GM18498 (cell line): ENCODE measurements at regions not wholly inside any gene's neighbourhood (a gene's known extent, or its start where the extent isn't known, plus 50 kb on each side); places are given as distances from the start of the nearest gene placed in this dataset.

ENCODE experiments used
- ATAC-seq: cut with Tn5 transposase; IDR thresholded peaks from one replicate; pipeline ENCODE4 v1.9.1; 2021; ENCODE audit warnings: mild to moderate bottlenecking, moderate library complexity; ENCODE audit not compliant: unreplicated experiment

GRCh38 chr9:12464400-12464799, 228.8 kb upstream of the TYRP1 start:
- ATAC-seq: no peak

DNA sequence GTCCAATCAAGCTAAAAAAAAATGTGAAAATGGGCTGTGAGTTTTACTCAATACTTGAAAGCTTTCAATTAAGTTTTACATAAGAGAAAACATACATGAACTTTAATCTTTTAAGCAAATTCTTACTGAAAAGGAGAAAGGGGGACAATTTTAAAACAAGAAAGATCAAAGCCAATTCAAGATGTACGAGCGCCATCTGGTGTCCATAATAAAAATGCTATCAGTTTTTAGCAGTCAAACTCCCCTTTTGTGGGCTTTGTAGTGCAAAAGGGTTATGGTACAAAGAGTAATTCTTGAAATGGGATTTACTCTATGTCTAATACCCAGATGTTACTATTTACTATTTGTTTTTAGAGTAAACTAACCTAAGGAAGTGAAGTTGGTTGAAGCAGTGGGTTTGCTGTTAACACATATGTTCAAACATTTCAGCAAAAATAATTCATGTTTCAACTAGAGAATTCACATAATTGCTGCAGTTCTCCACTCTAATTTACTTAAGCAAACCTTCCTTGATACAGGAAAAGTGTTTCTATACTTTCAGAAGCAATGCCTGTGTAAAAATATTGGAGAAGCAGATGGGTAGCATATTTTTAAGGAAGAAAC, 228.2 kb upstream of the TYRP1 start:
- ATAC-seq: no peak

DNA sequence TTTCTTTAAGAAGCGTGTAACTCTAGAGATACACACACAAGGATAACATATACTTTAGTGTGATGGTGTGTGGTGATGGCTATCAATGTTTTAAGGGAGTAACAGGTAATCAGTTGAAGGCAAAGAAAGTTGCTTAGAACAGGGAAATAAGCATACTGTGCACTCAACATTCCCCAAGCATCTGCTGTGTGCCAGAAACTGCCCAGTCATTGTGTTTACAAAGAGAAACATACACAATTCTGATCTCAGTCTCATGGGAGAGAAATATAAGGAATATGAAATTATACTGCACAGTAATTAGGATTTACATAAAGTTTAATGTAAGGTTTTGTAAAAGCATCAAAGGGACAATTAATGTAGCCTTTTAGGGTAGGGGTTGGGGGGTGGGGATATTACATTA, 224.1 kb upstream of the TYRP1 start:
- no peak for ATAC-seq

DNA sequence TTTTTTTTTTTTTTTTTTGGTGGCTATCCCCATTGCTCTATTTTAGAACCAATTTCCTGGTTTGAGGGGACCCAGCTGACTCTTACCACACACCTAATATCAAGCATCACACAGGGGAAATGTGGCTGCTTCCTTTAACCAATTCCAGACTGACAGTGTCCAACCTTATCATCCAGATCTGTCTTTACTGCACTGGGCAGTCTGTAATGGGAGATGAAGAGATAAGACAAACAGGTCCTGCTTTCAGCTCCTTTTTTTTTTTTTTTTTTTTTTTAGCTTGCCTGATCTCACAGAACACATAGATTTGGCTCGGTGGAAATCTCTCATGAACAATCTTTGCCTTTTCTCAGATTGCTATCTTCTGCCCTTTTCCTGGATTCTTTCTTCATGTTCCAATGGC, 198.8 kb upstream of the TYRP1 start:
- ATAC-seq: no peak

GRCh38 chr9:12497790-12498189, 195.4 kb upstream of the TYRP1 start:
- no peak for ATAC-seq

GRCh38 chr9:12502520-12502919, 190.7 kb upstream of the TYRP1 start:
- no peak for ATAC-seq

DNA sequence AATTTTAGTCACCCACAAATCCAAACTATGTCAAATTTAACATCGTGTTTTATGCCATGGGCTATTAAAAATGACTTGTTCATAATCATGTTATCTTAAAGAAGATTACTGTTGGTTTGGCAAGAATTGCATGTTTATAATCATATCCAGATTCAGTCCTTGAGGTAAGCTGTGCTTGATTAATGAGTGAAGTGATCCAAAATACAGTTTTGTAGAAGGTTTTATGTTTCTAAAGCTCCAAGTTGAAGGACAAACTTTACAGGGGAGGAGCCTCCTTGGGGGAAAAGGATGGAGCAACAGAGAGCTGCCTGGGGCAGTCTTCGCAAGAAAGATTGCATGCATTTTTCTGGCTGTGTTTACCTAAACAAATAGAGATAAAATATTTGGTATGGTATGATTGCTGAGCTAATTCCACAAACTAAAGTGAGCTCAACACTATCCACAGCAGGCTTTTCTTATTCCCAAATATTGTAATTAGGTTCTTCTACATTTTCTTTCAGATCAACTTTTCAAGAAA, 189.5 kb upstream of the TYRP1 start:
- no peak for ATAC-seq

DNA sequence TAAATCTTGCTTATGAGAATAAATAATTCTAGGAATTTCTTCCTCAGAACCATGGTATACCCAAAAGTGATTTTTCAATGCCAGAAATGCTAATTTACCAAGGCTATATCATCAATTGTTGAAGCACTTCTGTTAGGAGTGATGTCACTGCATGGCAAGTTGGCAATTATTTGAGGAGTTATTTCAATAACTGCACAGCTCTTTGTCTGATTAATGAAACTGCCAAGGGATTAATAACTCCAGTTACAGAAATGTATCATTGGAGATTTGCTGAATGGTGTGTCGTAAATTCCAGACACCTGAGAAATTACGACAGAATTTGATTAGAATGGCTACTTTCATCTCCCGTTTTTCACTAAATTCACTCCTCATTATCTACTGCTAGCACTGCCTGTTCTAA, 182.6 kb upstream of the TYRP1 start:
- no peak for ATAC-seq

DNA sequence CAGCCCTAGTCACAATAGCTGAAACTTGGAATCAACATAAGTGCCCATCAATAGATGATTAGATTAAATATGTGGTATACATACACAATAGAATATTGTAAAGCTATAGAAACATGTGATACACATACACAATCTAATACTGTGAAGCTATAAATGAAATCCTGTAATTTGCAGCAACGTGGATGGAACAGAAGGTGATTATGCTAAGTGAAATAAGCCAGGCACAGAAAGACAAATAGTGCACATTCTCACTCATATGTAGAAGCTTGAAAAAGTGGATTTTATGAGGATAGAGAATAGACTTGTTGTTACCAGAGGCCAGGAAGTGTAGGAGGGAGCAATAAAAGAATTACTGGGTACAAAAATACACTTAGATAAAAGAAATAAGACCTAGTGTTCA, 181.5 kb upstream of the TYRP1 start:
- ATAC-seq: no peak

- ATAC-seq: no peak
These were observed 177.2 kb upstream of the TYRP1 start for GRCh38 chr9:12516031-12516430.

- no peak for ATAC-seq
These were observed 176.6 kb upstream of the TYRP1 start for GRCh38 chr9:12516573-12516972.

- no peak for ATAC-seq
These were observed 154.2 kb upstream of the TYRP1 start for GRCh38 chr9:12538842-12539579.

- no peak for ATAC-seq
These were observed 153.6 kb upstream of the TYRP1 start for GRCh38 chr9:12539580-12539975.

DNA sequence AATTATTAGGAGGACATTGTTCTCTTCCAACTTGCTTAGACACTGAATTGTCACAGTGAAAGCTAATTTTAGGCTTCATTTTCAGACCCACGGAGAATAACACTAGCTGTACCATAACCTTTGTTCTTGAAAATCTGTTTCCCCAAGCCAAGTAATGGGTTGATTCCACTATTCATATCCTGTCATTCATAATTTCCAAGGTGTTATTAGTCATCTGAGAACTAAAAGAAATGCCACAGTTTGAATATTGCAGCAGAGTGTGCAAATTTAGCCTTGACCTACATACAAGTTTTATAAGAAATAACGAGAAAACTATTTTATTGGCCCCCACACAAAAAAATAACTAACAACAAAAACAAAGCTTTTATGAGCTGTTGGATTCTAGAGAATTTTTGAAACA, 148.5 kb upstream of the TYRP1 start:
- no peak for ATAC-seq

DNA sequence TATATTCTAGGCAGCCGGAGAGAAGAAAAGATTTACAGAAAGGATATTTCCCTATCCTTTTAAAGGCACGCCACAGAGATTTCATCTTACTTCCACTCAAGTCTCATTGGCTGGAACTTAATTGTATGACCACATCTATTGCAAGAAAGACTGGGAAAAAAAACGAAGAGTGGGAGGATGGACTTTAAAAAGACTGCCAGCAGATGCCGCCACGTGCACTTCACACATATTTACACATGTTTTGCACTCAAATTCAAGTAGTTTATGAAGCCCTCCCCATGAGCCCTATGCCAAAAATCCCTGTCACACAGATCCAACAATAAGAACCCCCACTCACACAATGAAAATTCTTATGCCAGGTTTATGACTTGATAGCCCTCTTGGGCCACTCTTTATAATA, 138.5 kb upstream of the TYRP1 start:
- no peak for ATAC-seq

DNA sequence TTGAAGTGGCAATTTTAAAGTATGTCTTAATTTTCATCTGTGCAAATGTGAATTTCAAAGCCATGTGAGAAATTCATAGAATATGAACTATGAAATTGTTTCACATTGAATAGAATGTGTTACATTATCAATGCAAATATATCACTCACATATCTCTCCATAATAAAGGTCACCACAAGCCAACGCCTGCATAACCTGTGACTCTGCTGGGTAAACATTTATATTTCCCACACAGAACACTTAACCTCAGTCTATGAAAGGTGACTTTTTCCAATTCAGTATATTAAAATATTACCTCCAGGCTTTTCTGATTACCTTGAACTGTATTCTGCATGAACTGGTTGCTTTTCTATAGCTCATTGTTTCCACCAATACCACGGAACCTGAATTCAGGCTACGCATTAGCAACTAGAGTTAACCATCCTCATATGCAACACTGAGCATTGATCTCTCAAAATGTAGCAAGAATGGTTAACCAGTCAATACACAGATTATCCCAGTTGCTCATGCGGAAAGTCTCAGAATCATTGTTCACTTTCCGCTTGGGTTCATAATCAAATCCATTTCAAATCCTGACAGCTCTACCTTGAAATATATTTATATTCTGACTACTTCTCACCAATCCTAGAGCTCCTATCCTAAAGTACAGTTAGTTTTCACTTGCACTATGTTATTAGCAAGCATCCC, 126.6 kb upstream of the TYRP1 start:
- no peak for ATAC-seq

DNA sequence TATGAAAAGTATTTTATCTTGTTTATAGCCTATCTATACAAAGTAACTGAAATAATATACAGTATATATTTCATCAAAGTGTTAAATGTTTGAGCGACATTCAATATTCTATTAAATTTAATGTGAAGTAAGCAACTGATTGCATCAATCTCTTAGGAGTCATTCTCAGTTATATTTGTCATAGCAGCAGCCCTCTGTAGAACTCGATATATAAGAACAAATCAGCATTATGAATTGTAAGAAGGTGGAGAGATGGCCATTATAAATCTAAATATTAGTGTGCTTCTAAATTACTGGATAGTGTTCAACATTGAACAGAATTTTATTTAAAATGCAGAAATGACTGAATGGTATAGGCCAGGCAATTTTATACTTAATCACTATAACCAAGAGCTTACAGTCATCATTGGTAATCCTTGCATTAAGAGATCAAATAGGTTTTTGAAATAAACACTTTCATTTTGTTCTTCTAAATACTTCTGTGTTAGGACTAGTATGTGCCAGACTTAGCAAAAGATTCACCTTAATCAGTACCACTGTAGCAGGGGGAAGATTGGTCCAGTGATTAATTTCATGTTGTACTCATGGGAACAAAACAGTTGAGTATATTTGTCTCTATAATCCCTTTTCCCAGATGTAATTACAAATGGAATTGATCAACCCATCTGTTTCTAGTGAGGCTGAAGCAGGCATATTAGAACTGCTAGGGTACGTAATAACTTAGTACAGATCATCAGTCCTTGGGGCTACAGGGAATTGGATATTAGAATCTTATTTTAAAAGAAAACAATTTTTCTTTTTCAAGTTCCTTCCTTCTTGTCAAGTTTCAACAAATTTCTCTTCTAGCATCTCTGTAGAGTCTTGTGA, 108.3 kb upstream of the TYRP1 start:
- ATAC-seq: no peak

- no peak for ATAC-seq
These were observed 97.8 kb upstream of the TYRP1 start for GRCh38 chr9:12595400-12595799.

- no peak for ATAC-seq
These were observed 88.9 kb upstream of the TYRP1 start for GRCh38 chr9:12604164-12604821.

DNA sequence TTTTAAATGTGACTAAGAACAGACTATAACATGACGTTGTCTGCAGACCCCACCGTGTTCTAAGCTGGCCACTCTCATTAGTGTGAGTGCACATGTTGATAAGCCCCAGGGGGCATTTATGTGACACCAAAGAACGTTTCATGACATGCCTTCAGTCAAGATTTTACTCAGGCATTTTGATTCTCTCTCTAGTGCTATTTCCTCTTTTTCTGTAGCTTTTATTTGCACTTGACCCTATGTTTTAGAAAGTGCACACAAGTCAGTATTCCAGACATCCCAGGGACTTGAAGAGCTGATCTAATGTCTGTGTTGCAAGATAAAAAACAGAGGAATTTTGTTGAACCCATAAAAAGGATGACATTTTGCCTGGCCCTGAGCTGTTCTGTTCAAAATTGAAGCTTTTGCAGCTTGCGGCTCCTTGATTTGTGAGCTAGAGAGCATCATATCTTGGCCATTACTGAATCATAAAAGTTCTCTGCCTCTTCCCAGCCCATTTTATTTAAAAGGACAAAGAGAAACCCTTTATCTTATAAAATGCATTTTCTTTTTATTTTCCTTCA, 80.9 kb upstream of the TYRP1 start:
- no peak for ATAC-seq
